ENCODE measurements at regions not wholly inside any gene's neighbourhood (a gene's known extent, or its start where the extent isn't known, plus 50 kb on each side); places are given as distances from the start of the nearest gene placed in this dataset.

- Histone ChIP-seq H3K9ac (ENCODE audit: insufficient read depth, low read length) (no peak overlapping the region), H4K20me1 (ENCODE audit: control insufficient read depth, extremely low read depth, insufficient read depth, low read length) (no peaks in the 10 kb centered on the region), H2AFZ (ENCODE audit: low read length) (no peak overlapping the region), H3K4me3 (replicated peaks in 1 of 4; ENCODE audit: control extremely low read depth in 1 of 4, insufficient read depth in 1 of 4, low read depth in 3 of 4, low read length in 4 of 4) (no peak overlapping the region), H3K9me3 (ENCODE audit: control insufficient read depth, insufficient read depth, low read depth, low read length) (no peaks in the 10 kb centered on the region), H3K79me2 (ENCODE audit: control insufficient read depth, insufficient read depth, low read length) (no peaks in the 10 kb centered on the region), H3K27me3 (ENCODE audit: control insufficient read depth, insufficient read depth, low read length) (no peaks in the 10 kb centered on the region), H3K4me2 (ENCODE audit: extremely low read depth, insufficient read depth, low read length) (no peak overlapping the region), H3K27ac (ENCODE audit: insufficient read depth, low read length) (no peak overlapping the region), H3K4me1 (ENCODE audit: control insufficient read depth, extremely low read depth, insufficient read depth, low read length) (peaks cover 2% of the 10 kb centered on the region), H3K36me3 (ENCODE audit: control insufficient read depth, insufficient read depth, low read length) (no peaks in the 10 kb centered on the region)
- TF ChIP-seq EZH2 (IDR thresholded peaks at IDR 0.05; ENCODE audit: low read length, missing control alignments): no peak
- no peak for TF ChIP-seq CTCF (conservative IDR thresholded peaks at IDR 0.05 in 1 of 2, IDR thresholded peaks at IDR 0.05 in 1 of 2; ENCODE audit: low read depth in 1 of 2, low read length in 2 of 2)
- no peak for DNase-seq (ENCODE audit: low read depth in 2 of 2)
These were observed 197.7 kb downstream of the HIBADH start for GRCh38 chr7:27464970-27465369.

GRCh38 chr7:27466703-27467102 lies 196.0 kb downstream of the HIBADH start:
- Histone ChIP-seq H3K27me3 (ENCODE audit: control insufficient read depth, insufficient read depth, low read length) (no peaks in the 10 kb centered on the region), H4K20me1 (ENCODE audit: control insufficient read depth, extremely low read depth, insufficient read depth, low read length) (no peaks in the 10 kb centered on the region), H3K9ac (ENCODE audit: insufficient read depth, low read length) (no peak overlapping the region), H2AFZ (ENCODE audit: low read length) (no peak overlapping the region), H3K36me3 (ENCODE audit: control insufficient read depth, insufficient read depth, low read length) (no peaks in the 10 kb centered on the region), H3K9me3 (ENCODE audit: control insufficient read depth, insufficient read depth, low read depth, low read length) (no peaks in the 10 kb centered on the region), H3K4me3 (replicated peaks in 1 of 4; ENCODE audit: control extremely low read depth in 1 of 4, insufficient read depth in 1 of 4, low read depth in 3 of 4, low read length in 4 of 4) (no peak overlapping the region), H3K79me2 (ENCODE audit: control insufficient read depth, insufficient read depth, low read length) (no peaks in the 10 kb centered on the region), H3K27ac (ENCODE audit: insufficient read depth, low read length) (no peak overlapping the region), H3K4me2 (ENCODE audit: extremely low read depth, insufficient read depth, low read length) (no peak overlapping the region), H3K4me1 (ENCODE audit: control insufficient read depth, extremely low read depth, insufficient read depth, low read length) (peaks cover 2% of the 10 kb centered on the region)
- DNase-seq (ENCODE audit: low read depth in 2 of 2): no peak
- TF ChIP-seq CTCF (conservative IDR thresholded peaks at IDR 0.05 in 1 of 2, IDR thresholded peaks at IDR 0.05 in 1 of 2; ENCODE audit: low read depth in 1 of 2, low read length in 2 of 2) (no peak), EZH2 (IDR thresholded peaks at IDR 0.05; ENCODE audit: low read length, missing control alignments) (no peak)

DNA sequence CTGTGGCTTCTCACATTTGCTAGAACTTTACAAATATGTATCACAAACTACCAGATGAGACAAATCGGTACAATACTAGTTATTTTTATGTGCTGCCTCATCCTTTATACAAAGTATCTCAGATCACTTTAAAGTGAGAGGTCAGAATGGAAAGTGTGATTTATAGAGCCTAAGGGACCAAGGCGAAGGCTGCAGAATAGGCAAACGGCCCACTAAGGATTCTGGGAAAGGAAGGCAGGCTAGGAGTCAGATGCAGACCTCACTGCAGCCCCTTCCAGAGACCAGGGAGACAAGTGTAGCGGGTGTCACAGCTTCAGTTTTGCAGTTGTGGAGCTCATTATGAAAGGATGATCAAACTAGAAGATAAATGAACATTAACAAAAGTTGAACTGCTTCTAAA lies 190.6 kb downstream of the HIBADH start:
- no peaks in the 10 kb centered on the region for H3K27me3 ChIP-seq (ENCODE audit: control insufficient read depth, insufficient read depth, low read length)
- no peaks in the 10 kb centered on the region for H3K79me2 ChIP-seq (ENCODE audit: control insufficient read depth, insufficient read depth, low read length)
- H3K4me3 ChIP-seq (replicated peaks in 1 of 4; ENCODE audit: control extremely low read depth in 1 of 4, insufficient read depth in 1 of 4, low read depth in 3 of 4, low read length in 4 of 4): no peak overlapping the region
- DNase-seq (ENCODE audit: low read depth in 2 of 2): no peak
- H3K4me2 ChIP-seq (ENCODE audit: extremely low read depth, insufficient read depth, low read length): no peak overlapping the region
- H2AFZ ChIP-seq (ENCODE audit: low read length): no peak overlapping the region
- no peaks in the 10 kb centered on the region for H4K20me1 ChIP-seq (ENCODE audit: control insufficient read depth, extremely low read depth, insufficient read depth, low read length)
- no peak for TF ChIP-seq EZH2 (IDR thresholded peaks at IDR 0.05; ENCODE audit: low read length, missing control alignments)
- H3K9ac ChIP-seq (ENCODE audit: insufficient read depth, low read length): no peak overlapping the region
- no peaks in the 10 kb centered on the region for H3K36me3 ChIP-seq (ENCODE audit: control insufficient read depth, insufficient read depth, low read length)
- no peaks in the 10 kb centered on the region for H3K4me1 ChIP-seq (ENCODE audit: control insufficient read depth, extremely low read depth, insufficient read depth, low read length)
- no peaks in the 10 kb centered on the region for H3K9me3 ChIP-seq (ENCODE audit: control insufficient read depth, insufficient read depth, low read depth, low read length)
- H3K27ac ChIP-seq (ENCODE audit: insufficient read depth, low read length): no peak overlapping the region

Measured in fibroblast of lung (primary cell).